ENCODE measurements at regions not wholly inside any gene's neighbourhood (a gene's known extent, or its start where the extent isn't known, plus 50 kb on each side); places are given as distances from the start of the nearest gene placed in this dataset.

- TF ChIP-seq POLR2A (IDR thresholded peaks at IDR 0.05): no peak
- TF ChIP-seq CTCF (IDR thresholded peaks at IDR 0.05): no peak
Observed at GRCh38 chr2:146252119-146252518, 1592.7 kb upstream of the ACVR2A start.
